ENCODE measurements at regions not wholly inside any gene's neighbourhood (a gene's known extent, or its start where the extent isn't known, plus 50 kb on each side); places are given as distances from the start of the nearest gene placed in this dataset.
"Not testable (repeated sequence)": the region's sequence is repeated elsewhere in the genome, so short reads cannot be mapped to it uniquely, and the experiment has no call there.

DNA sequence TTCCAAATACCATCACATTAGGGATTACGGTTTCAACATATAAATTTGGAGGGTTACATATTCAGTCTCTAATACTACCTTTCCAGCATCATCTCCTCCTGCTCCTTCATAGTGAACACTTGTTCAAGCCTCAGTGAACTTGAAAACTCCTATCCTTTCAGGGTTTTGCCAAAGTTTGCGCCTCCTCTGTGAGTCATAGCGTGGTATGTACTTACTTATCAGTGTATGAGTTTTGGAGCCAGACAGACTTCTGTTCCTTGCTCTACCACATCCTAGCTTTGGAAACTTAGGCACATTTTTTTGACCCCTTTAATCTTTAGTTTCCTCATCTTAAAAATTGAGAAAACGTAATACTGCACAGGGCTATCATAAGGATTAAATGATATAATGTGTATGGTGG, 160.1 kb upstream of the ZC3H12C start:
- no peak for DNase-seq (ENCODE audit: low read depth, low spot score)

DNA sequence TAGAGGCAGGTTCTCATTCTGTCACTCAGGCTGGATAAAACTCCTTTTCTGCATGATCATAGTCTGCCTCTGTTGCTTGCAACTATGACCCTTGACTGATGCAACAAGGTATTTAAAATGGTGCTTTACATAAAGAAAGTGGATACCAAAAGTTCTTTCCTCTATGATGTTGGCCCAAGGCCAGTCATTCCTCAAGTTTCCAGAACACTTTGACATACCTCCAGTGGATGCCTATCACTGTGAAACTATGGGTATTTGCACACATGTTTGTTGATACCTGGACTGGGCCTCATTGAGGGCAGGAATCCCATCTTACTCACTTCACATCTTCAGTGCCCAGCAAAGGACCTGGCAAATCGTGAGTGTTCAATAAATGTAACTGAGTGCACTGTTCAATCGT, 159.0 kb upstream of the ZC3H12C start:
- no peak for DNase-seq (ENCODE audit: low read depth, low spot score)

DNA sequence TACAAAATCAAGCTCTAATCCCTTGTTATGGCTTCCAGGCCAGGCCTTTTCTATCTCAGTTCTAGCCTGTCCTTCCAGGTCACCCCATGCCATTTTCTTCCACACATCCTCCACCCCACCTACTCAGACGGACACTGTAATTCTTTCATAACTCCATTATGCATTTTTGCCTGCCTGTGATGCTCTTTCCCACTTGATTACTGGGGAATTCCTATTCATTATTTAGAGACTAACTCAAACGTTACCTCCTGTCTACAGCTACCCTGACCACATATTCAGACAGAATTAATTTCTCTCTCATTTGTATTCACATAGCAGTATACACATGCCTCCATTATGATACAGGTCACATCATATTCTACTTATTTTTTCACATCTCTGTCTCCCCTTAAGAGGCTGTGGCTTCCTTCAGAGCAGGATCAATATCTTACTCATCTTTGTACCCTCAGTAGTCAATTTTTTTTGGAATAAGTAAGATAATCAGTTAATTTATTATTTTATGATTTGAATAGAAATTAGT, 156.5 kb upstream of the ZC3H12C start:
- DNase-seq (ENCODE audit: low read depth, low spot score): no peak

DNA sequence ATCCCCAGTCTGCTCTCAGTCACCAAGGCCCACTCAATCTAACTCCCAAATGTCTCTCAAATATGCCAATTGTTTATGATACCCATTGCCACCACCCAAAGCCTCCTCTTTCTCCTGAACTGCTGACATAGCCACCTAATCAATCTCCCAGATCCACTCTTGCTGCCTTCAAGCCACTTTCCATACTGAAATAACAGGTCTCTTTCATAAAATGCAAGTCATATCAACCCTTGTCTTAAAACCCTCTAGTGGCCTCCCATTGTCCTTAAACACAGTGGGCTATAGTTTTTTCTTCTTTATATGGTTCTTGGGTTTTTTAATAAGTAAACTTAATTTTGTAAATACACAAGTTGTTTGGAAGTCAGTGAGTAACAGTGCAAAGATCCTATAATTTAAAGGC, 155.2 kb upstream of the ZC3H12C start:
- no peak for DNase-seq (ENCODE audit: low read depth, low spot score)

DNA sequence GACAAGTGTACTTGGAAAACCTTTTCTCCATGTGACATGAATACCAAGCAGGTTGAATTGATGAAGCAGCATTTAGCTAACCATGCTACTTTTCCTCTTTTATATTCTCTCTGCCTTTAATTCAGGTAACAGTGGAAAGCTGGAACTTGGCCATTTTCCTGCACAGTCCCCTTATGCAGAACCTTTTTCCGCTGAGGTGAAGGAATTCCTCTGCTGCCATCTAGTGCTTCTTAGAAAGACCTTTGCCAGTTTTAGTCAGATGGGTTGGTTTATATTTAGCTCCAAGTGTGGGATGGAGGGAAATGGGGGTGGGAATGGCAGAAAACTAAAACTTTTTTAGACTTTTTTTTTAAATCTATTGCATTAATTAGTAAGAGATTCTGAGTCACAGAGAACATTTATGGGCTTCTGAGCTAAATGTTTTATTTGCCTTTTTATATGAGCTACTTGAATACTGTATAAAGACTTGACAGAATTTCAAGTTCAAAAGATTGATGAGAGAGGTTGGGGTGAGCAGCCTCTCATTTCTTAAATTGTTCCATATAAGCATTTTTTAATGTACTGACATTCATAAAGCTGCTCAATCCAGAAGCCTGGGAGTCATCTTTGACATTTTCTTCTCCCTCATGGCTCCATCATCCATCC, 153.9 kb upstream of the ZC3H12C start:
- peak; percentile 54 for DNase-seq (ENCODE audit: low read depth, low spot score)

DNA sequence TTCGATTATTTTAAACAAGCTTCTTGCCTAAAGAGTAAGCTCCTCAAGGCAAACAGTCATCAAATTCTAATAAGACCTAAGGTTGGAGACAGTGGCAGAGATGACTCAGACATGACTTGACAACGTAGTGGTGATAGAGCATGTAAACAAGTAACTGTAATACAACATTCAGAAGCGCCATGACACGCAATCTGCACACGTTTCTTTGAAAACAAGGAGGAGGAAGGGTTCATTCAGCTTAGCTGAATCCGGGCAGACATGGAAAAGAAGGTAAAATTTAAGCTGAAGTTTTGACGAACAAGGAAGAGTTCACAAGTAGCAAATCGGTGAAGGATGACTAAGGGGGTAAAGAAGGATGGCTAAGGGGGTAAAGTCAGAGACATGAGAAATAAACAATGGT, 152.4 kb upstream of the ZC3H12C start:
- DNase-seq (ENCODE audit: low read depth, low spot score): no peak

DNA sequence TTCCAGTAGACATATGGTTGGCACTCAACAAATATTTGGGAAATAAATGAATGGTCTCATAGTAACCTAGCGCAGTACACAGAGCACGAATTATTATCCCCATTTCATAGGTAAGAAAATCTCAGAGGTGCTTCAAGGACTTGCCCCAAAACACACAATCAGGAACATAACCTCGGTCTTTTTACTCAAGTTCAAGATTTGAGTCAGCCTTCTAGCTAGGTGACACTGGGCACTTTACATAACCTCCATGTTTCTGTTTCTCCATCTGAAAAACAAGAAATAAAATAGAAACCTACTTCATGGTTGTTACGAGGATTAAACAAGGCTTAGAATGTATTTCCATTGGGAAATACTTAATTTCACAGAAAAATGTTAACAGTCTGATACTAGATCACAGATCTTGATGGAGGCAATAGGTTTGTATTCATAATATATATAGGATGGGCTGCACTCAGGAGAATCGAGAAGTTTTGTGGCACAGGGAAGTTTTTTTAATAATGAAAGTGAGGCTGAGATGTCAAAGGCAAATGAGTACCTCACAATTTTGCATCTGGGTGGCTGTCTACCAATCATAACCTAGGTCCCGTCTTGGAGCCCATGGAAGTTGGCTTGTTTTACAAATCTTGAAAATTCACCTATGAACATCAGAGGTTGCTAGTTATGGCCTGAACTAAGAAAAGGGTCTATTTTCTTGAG, 147.4 kb upstream of the ZC3H12C start:
- no peak for DNase-seq (ENCODE audit: low read depth, low spot score)

DNA sequence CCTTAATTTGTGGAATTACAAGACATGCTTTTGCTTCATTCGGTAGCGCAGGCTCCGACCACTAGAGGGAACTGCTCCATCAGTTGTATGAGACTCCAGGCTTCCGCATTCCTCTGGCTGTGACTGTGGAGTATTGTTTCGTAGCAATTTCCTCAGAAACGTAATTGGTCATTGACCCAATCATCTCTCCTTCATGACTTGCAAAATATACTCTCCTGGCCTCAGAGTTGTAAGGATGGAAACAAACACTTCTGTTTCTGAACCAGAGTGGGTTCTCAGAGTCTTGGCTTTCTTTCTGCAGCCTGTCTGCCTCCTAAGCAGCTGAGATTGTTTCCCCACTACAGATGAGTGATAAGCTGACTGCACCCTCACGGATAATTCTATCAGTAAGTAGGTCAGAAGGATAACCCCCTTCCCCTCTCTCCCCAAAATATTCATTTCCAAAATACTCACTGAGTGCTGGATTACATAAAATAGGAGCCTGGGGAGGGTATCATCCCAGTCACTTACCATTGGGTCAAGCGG, 146.8 kb upstream of the ZC3H12C start:
- DNase-seq (ENCODE audit: low read depth, low spot score): peak; percentile 78

DNA sequence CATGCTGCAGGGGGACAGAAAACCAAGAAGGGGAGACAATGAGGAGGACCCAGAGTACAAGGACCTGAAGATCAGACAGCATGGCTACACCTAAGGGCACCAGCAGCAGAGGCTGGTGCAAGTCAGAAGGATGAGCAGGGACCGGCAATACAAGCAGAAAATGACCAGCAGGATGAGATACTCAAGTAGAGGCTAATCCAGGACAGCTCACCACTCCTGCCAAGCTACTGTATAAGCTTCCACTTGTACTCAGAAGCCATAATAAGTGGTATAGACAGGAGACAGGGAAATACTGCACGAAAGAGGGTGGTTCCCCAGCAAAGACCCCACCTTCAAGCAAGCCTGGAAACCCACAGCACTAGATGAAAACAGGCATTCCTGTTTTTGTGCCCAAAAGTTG, 138.7 kb upstream of the ZC3H12C start:
- no peak for DNase-seq (ENCODE audit: low read depth, low spot score)

DNA sequence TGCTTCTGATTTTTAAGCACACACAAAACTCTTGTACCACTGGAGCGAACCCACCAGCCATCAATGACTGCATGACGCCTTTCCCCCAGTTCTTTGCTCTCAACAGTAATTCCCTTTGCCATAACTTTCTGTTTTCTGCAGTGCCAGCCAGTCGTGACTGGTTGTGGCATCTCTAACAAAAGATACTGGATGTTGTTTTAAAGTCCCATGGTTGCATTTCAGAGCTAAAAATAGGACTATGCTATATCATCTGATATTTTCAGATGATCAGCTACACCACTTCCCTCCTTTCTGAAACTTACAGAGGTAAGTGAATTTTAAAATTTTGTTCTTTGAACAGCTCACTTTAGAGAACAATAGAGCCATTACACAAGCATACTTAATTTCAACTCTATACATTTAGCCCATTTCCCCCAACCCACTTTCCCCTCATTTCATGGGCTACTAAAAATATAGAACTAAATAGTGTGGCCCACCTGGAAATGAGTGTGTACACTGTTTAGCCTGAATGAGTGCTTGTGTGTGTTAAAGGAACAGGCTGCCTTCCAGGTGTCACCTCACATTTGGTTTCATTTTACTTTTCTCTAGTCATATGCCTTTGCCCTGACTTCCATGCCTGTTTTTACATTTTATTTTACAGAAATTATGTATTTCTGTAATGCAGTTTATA, 136.9 kb upstream of the ZC3H12C start:
- no peak for DNase-seq (ENCODE audit: low read depth, low spot score)

DNA sequence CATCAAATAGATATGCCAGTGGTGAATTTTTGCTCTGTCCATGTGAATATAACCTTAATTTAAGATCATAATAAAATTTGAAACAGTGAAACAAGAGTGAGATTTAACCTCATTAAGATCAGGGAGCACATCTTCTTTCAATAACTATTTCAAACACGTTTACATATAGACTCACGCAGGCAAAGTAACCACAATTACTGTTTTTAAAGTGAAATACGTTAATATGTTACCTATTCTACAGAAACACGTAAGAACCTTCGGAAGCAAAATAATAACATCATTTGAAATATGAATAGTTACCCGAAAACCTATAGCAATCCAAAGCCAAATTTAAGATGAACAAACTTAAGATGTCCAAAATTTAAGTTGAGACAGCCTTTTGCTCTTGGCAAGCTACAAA, 136.2 kb upstream of the ZC3H12C start:
- DNase-seq (ENCODE audit: low read depth, low spot score): no peak

DNA sequence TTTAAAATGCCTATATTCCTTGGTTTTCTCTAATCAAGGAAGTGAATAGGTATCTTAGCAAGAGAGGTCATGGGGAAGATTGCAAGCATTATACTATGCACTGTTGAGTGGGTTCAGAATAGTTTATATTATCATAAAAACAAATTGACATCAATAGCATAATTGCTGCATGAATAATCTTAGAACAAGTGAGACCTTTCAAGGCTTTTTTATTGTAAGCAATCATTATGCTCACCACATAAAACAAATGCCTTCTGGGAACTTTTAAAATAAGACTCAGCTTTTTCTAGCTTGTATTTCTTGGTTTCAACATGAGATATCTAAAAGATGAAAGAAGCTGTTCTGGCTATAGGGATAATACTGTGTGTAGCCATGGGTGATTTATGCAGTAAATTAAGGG, 135.6 kb upstream of the ZC3H12C start:
- DNase-seq (ENCODE audit: low read depth, low spot score): no peak

DNA sequence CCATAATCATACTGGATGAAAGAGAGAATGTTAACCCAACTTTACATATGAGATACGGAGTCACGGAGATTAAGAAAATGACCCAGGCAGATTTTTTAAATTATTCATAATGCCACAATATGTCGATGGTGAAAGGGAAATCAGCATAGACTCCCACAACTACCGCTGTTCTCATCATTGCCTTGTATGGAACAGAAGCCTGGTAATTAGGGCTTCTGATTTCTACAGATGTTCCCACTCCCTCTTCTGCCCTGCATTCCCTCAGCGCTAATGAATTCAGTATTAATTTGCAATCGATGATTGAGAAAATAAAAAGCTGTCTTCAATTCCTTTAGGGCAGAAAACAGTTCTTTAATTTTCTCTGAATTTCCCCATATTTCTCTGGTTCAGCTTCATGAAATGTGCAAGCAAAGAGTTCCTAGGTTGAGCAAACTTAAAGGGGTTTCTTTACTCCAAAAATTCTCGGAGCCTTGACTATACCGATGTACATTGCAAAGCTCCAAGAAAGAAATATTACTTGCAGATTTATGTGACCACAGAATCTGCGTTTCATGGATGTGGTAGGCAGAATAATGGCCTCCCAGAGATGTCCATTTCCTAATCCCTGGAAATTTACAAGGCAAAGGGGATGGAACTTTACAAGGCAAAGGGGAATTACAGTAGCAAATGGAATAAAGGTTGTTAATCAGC, 134.9 kb upstream of the ZC3H12C start:
- no peak for DNase-seq (ENCODE audit: low read depth, low spot score)

DNA sequence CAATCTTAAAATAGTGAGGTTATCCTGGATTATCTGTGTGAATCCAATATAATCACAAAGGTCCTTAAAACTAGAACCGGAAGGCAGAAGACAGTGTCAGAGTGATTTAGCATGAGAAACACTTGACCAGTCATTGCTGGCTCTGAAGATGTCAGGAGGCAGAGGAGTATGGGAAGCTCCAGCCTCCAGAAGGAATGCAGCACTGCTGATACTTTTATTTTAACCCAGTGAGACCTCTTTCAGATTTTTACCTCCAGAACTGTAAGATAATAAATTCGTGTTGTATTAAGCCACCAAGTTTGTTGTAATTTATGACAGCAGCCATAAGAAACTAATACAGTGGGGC, 134.4 kb upstream of the ZC3H12C start:
- no peak for DNase-seq (ENCODE audit: low read depth, low spot score)

DNA sequence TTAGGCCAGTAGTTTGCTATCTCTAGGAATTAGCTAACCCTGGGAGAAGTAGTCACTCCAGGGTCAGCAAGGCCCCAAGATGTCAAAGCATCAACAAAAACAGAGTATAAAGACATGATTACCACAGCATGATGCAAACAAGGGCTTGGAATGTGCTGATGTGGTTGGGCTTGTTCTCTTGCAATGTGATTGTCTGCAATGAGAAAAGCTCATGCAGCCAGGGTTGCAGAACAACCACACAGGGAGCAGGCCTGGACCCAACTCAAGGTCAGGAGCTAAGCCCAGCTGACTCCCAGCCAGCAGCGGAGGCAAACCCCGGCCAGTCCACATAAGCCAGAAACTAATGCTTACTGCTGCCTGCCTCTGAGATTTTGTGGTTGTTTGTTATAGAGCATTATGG, 132.4 kb upstream of the ZC3H12C start:
- peak; percentile 88 for DNase-seq (ENCODE audit: low read depth, low spot score)

DNA sequence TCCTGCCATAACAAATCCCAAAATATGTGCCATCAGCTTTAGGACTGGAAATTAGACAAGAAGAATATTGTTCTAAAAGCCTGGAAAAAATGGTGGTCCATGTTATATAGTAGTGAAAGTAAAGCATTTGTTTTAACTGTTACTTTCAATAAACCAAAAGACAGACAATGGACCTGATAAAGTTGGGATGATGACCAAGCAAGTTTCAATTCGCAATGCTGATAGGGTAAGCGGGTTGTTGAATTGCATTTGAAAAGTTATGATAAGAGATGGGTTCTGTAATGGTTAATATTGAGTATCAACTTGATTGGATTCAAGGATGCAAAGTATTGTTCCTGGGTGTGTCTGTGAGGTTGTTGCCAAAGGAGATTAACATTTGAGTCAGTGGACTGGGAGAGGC, 131.9 kb upstream of the ZC3H12C start:
- DNase-seq (ENCODE audit: low read depth, low spot score): no peak

DNA sequence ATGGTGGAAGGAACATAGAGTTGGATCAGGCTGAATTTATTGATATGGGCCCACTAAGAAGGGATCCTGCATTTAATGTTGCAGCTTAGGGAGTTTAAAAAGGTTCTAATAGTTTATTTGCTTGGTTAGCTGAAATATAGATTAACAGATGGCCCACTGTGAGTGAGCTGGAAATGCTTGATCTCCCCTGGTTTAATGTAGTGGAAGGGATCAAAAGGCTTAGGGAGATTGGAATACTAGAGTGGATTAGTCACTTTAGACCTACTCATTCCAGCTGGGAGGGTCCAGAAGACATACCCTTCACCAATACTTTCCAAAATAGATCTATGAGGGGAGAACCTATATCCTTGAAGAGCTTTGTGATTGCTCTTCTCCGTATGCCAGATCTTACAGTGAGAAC, 130.1 kb upstream of the ZC3H12C start:
- no peak for DNase-seq (ENCODE audit: low read depth, low spot score)

DNA sequence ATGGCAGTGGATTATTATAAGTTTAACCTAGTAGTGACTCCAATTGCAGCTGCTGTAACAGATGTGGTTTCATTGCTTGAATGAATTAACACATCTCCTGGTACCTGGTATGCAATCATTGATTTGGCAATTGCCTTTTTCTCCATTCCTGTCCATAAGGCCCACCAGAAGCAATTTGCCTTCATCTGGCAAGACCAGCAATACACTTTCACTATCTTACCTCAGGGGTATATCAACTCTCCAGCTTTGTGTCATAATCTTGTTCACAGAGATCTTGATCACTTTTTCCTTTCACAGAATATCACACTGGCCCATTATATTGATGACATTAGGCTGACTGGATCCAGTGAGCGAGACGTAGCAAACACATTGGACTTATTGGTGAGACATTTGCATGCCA, 128.7 kb upstream of the ZC3H12C start:
- DNase-seq (ENCODE audit: low read depth, low spot score): no peak

DNA sequence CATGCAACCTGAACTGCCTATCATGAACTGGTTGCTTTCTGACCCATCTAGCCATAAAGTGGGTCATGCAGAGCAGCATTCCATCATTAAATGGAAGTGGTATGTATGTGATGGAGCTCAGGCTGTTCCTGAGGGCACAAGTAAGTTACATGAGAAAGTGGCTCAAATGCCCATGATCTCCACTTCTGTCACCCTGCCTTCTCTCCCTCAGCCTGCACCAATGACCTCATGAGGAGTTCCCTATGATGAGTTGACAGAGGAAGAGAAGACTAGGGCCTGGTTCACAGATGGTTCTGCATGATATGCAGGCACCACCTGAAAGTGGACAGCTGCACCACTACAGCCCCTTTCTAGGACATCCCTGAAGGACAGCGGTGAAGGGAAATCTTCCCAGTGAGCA, 127.7 kb upstream of the ZC3H12C start:
- DNase-seq (ENCODE audit: low read depth, low spot score): not testable (repeated sequence)

DNA sequence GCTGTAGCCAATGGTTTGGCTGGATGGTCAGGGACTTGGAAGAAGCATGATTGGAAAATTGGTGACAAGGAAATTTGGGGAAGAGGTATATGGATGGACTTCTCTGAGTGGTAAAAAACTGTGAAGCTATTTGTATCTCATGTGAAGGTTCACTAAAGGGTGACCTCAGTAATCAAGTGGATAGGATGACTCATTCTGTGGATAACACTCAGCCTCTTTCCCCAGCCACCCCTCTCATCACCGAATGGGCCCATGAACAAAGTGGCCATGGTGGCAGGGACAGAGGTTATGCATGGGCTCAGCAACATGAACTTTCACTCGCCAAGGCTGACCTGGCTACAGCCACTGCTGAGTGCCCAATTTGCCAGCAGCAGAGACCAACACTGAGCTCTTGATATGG, 127.3 kb upstream of the ZC3H12C start:
- DNase-seq (ENCODE audit: low read depth, low spot score): not testable (repeated sequence)

DNA sequence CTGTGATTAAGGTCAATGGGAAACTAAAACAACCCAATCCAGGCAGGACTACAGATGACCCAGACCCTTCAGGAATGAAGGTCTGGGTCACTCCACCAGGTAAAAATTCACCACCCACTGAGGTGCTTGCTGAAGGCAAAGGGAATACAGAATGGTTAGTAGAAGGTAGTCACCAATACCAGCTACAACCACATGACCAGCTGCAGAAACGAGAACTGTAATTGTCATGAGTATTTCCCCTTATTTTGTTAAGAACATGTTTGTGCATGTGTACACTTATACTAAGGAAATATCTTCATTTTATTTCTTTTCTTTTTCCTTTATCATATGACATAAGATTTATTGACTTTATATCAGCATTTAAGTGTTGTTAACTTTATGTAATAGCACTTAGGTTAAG, 126.1 kb upstream of the ZC3H12C start:
- DNase-seq (ENCODE audit: low read depth, low spot score): not testable (repeated sequence)

DNA sequence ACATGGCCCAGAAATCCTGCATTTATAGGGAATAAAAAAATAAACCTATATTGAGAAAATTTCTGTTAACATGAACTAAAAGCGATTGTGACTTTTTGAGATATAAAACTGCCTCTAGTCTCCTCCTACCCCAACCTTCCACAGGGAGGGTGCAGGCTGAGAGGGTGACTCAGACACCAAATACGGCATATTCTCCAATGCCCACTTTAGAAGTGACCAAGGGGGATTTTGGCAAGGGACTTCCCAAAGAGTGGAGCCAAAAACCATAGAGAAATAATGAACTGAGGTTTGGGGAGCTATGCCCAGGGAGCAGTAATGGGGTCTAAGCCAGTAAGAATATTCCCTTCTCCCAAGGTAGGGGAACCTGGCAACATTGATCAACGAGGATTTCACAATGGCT, 124.9 kb upstream of the ZC3H12C start:
- DNase-seq (ENCODE audit: low read depth, low spot score): no peak
